ENCODE measurements at regions not wholly inside any gene's neighbourhood (a gene's known extent, or its start where the extent isn't known, plus 50 kb on each side); places are given as distances from the start of the nearest gene placed in this dataset.
"Not testable (repeated sequence)": the region's sequence is repeated elsewhere in the genome, so short reads cannot be mapped to it uniquely, and the experiment has no call there.

GRCh38 chrX:103428525-103428924 is 52.2 kb downstream of the BEX3 start:
- DNase-seq (ENCODE audit: low spot score), result no peak

DNA sequence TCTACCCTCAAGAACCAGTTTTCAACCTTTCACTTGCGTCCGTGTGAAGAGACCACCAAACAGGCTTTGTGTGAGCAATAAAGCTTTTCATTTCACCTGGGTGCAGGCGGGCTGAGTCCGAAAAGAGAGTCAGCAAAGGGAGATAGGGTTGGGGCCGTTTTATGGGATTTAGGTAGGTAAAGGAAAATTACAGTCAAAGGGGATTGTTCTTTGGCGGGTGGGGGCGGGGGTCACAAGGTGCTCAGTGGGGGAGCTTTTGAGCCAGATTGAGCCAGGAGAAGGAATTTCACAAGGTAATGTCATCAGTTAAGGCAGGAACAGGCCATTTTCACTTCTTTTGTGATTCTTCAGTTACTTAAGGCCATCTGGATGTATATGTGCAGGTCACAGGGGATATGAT is 52.7 kb downstream of the BEX3 start:
- not testable (repeated sequence) for DNase-seq (ENCODE audit: low spot score)

GRCh38 chrX:103431316-103431715 is 55.0 kb downstream of the BEX3 start:
- no peak for DNase-seq (ENCODE audit: low spot score)

DNA sequence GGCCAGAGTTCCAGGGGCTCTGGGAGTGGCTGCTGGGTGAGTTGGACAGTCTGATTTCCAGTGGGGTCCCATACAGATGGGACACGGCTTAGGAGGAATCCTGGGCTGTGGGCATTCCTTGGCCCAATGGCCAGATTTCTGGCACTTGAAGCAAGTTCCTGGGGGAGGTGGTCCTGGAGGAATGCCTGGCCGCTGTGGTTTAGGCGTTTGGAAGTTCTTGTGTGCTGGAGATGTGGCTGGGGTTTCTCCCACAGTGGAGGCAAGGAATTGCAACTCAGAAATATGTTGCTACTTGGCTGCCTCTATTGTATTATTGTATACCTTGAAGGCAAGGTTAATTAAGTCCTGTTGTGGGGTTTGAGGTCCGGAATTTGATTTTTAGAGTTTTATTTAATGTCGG is 56.5 kb downstream of the BEX3 start:
- not testable (repeated sequence) for DNase-seq (ENCODE audit: low spot score)

GRCh38 chrX:103437147-103437873 is 61.0 kb downstream of the BEX3 start:
- DNase-seq (ENCODE audit: low spot score), result no peak

DNA sequence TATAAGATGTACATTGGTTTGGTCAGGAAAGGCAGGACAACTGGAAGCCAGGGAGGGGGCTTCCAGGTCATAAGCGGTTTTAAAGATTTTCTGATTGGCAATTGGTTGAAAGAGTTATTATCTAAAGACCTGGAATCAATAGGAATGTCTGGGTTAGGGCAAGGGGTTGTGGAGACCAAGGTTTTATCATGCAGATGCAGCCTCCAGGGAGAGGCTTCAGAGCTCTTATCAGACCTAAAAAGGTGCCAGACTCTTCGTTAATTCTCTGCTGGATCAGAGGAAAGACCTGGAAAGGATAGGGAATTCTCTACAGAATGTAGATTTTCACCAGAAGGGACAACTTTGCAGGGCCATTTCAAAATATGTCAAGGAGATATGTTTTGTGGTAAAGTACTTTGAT is 62.8 kb downstream of the BEX3 start:
- no peak for DNase-seq (ENCODE audit: low spot score)

DNA sequence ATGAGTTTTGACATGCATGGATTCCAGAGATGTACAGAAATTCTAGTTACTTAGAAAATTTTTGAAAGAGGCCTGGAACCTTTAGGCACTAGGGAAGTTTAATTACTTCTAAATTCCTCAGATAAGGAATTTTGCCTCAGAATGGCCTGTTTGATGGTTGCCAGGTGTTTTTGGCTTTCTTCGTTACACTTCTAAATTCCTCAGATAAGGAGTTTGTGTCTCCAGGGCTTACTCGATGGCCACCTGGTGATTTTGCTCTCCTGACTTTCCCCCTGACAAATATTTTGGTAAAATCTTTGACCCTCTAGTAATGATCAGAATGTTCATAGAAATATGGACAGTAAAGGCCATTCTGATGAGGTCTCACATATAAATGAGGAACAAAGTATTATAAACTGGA is 64.3 kb downstream of the BEX3 start:
- no peak for DNase-seq (ENCODE audit: low spot score)

DNA sequence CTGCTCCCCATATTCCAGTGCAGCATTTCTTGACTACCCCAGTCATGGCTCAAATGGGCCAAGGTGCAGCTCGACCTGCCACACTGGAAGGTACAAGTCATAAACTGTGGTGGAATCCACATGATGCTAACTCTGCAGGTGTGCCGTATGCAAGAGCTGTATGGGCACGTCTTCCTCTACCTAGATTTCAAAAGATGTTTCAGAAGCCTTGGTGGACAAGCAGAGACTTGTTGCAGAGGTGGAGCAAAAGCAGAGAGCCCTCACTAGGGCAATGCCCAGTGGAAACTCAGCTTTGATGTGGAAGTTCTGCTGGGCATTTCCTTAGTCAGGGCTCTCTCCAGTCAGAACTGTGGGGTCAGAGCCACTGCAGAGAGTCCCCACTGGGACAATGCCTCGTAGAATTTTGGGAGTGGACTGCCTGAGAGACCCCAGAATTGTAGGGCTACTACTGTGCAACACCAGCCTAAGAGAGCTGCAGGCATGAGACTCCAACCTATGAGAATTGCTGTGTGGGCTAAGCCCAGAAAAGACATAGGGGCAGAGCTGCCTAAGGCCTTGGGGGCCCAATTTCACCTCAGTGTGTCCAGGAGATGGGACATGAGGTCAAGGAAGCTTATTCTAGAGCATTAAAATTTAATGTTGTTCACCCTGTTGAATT is 65.7 kb downstream of the BEX3 start:
- DNase-seq (ENCODE audit: low spot score), result peak; percentile 47

DNA sequence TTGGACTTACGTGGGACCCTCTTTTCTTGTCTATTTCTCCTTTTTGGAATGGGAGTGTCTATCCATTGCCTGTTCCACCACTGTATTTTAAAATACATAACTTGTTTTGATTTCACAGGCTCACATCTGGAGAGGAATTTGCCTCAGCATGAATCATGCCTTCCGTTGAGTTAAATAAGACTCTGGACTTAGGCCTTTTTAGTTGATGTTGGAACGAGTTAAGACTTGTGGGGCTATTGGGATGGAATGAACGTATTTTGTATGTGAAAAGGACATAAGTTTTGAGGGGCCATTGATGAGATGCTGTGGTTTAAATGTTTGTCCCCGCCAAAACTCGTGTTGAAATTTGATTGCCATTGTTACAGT is 66.2 kb downstream of the BEX3 start:
- no peak for DNase-seq (ENCODE audit: low spot score)

DNA sequence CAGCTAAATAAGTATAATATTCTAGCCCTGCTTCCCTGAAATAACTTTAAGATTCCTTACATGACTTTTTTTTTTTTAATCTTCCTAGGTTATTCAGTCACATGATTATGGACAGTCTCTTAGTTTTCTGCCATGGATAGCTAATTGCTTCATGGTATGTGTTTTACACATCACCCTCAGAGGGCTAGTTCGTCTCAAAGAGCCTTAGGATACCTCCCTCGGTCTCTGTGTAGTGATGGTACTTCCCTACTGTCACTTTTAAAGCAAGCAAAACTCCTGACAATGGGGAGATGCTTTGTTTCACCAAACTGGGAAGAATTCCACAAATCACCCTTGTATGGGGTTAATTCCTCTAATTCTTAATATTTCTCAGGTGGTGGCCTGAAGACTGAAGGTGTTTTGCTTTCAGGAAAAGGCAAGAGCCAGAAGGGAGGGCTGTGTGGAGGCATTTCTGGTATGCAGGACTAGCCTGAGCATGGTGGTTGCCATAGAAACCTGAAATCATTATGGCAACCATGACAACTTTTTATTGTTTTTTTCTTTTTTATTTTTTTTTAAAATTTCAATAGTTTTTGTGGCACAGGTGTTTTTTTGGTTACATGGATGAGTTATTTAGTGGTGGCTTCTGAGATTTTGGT is 70.4 kb downstream of the BEX3 start:
- DNase-seq (ENCODE audit: low spot score), result no peak
